ENCODE measurements at regions not wholly inside any gene's neighbourhood (a gene's known extent, or its start where the extent isn't known, plus 50 kb on each side); places are given as distances from the start of the nearest gene placed in this dataset.

- no peaks in the 10 kb centered on the region for H4K20me1 ChIP-seq (ENCODE audit: control insufficient read depth, insufficient read depth)
- no peak overlapping the region for H3K4me3 ChIP-seq
- CTCF ChIA-PET = no interaction called here
- no peaks in the 10 kb centered on the region for H3K9me3 ChIP-seq (replicated peaks; ENCODE audit: control insufficient read depth, insufficient read depth, low read length)
- WGBS (ENCODE audit: insufficient coverage, insufficient replicate concordance, low lambda C conversion rate, missing lambda C conversion rate) = 23% methylated on average over 4 of the region's 4 CpGs
- FAIRE-seq (no peak), DNase-seq (ENCODE audit: low read depth, low spot score) (no peak), ATAC-seq (no peak)
- SMC1A ChIA-PET (ENCODE audit: uncharacterized antibody, unreplicated experiment) = no interaction called here
- H3K36me3 ChIP-seq (ENCODE audit: control insufficient read depth in 2 of 2, insufficient read depth in 2 of 2, low read length in 1 of 2) = no peaks in the 10 kb centered on the region
- RAD21 ChIA-PET (ENCODE audit: unreplicated experiment) = no interaction called here
- in situ Hi-C loops (cut with MboI) = no loop called here
- POLR2A ChIA-PET = interaction anchor here (0.5 kb wide), 1 partner anchor 422 kb away, joined by 3 read pairs; no protein-coding TSS in a partner anchor
- intact Hi-C loops (cut with micrococcal nuclease; ENCODE audit: unreplicated experiment) = no loop called here
- no peaks in the 10 kb centered on the region for H3K4me1 ChIP-seq (ENCODE audit: control insufficient read depth, insufficient read depth, low read length)
- no TSS peak for BruUV-seq (replicated peaks)
- no peak overlapping the region for H2AFZ ChIP-seq (ENCODE audit: control insufficient read depth, low read depth, low read length)
- no peaks in the 10 kb centered on the region for H3K79me2 ChIP-seq (ENCODE audit: control insufficient read depth, insufficient read depth, low read length)
- no peak for TF ChIP-seq IRF5 (IDR thresholded peaks at IDR 0.05; ENCODE audit: borderline replicate concordance)
- TF ChIP-seq STAT3 (IDR thresholded peaks at IDR 0.05; ENCODE audit: low read depth, low read length) = no peak
- no peak for TF ChIP-seq STAT1 (conservative IDR thresholded peaks at IDR 0.05)
- no peak for TF ChIP-seq YBX1 (IDR thresholded peaks at IDR 0.05)
- TF ChIP-seq BCLAF1 (IDR thresholded peaks at IDR 0.05) = no peak
- no peak for TF ChIP-seq SIX5 (IDR thresholded peaks at IDR 0.05; ENCODE audit: low read depth, low read length, severe bottlenecking)
- no peaks in the 10 kb centered on the region for H3K27me3 ChIP-seq (replicated peaks in 1 of 2; ENCODE audit: control insufficient read depth in 2 of 2, insufficient read depth in 2 of 2, low read length in 1 of 2)
- H3K27ac ChIP-seq (ENCODE audit: control insufficient read depth, insufficient read depth) = no peak overlapping the region
- no peak overlapping the region for H3K4me2 ChIP-seq (ENCODE audit: control insufficient read depth, insufficient read depth)
- H3K9ac ChIP-seq (ENCODE audit: control insufficient read depth, insufficient read depth, low read length) = no peak overlapping the region
These were observed 175.5 kb upstream of the ROBO2 start for GRCh38 chr3:76864355-76864754.
